ENCODE measurements at regions not wholly inside any gene's neighbourhood (a gene's known extent, or its start where the extent isn't known, plus 50 kb on each side); places are given as distances from the start of the nearest gene placed in this dataset.

- TF ChIP-seq TARDBP (IDR thresholded peaks at IDR 0.05): no peak
- TF ChIP-seq SUZ12 (IDR thresholded peaks at IDR 0.05): no peak
- no peak for TF ChIP-seq BHLHE40 (IDR thresholded peaks at IDR 0.05; ENCODE audit: borderline replicate concordance)
- no peak for TF ChIP-seq LEF1 (IDR thresholded peaks at IDR 0.05; ENCODE audit: borderline replicate concordance)
- TF ChIP-seq FOXM1 (IDR thresholded peaks at IDR 0.05; ENCODE audit: borderline replicate concordance): no peak
- no peak for TF ChIP-seq SP1 (IDR thresholded peaks at IDR 0.05)
- TF ChIP-seq ZNF384 (IDR thresholded peaks at IDR 0.05): no peak
- TF ChIP-seq, protein P1, sequence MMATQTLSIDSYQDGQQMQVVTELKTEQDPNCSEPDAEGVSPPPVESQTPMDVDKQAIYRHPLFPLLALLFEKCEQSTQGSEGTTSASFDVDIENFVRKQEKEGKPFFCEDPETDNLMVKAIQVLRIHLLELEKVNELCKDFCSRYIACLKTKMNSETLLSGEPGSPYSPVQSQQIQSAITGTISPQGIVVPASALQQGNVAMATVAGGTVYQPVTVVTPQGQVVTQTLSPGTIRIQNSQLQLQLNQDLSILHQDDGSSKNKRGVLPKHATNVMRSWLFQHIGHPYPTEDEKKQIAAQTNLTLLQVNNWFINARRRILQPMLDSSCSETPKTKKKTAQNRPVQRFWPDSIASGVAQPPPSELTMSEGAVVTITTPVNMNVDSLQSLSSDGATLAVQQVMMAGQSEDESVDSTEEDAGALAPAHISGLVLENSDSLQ (IDR thresholded peaks at IDR 0.05): no peak
- no peak for TF ChIP-seq ELF4 (IDR thresholded peaks at IDR 0.05)
These were observed 387.8 kb downstream of the CDH7 start for GRCh38 chr18:66138642-66139041.
